OCI-LY3 (cell line): ENCODE measurements at regions not wholly inside any gene's neighbourhood (a gene's known extent, or its start where the extent isn't known, plus 50 kb on each side); places are given as distances from the start of the nearest gene placed in this dataset.

Source experiments
- H2AFZ ChIP-seq: fragments of 200-600, 300-600 bp; shearing (Covaris generic); 2 replicates; pipeline ENCODE4 v1.6.0; 2014; ENCODE audit warnings: antibody characterized with exemption, low read depth, low read length
- H3K27ac ChIP-seq: fragments of 200-600, 300-600 bp; sonication (generic); 2 replicates; pipeline ENCODE4 v1.5.1; 2014; ENCODE audit warnings: mild to moderate bottlenecking, low read length, moderate library complexity, mixed read lengths
- H3K27me3 ChIP-seq: fragments of 200-600, 300-600 bp; sonication (generic); 2 replicates; pipeline ENCODE4 v1.6.1; 2014; ENCODE audit warnings: low read depth, low read length, mixed read lengths
- H3K36me3 ChIP-seq: fragments of 200-600, 300-600 bp; sonication (generic); replicated peaks from 2 replicates; pipeline ENCODE3; 2014; ENCODE audit warnings: low read depth, low read length, mixed read lengths
- H3K4me1 ChIP-seq: fragments of 300-600, 200-600 bp; sonication (generic); 2 replicates; pipeline ENCODE4 v1.6.1; 2014; ENCODE audit warnings: low read length, mixed read lengths
- H3K4me2 ChIP-seq: fragments of 200-600, 300-600 bp; sonication (generic); 2 replicates; pipeline ENCODE4 v1.6.1; 2014; ENCODE audit warnings: low read length, mixed read lengths
- H3K4me3 ChIP-seq: fragments of 300-600, 200-600 bp; sonication (generic); 2 replicates; pipeline ENCODE4 v1.5.1; 2014; ENCODE audit warnings: antibody characterized with exemption, mild to moderate bottlenecking, low read length, moderate library complexity
- H3K79me2 ChIP-seq: fragments of 300-600, 200-600 bp; shearing (Covaris generic); 2 replicates; pipeline ENCODE4 v1.6.1; 2014; ENCODE audit warnings: mild to moderate bottlenecking, low read length, mixed read lengths
- H3K9ac ChIP-seq: fragments of 300-600, 200-600 bp; shearing (Covaris generic); 2 replicates; pipeline ENCODE4 v1.6.0; 2014; ENCODE audit warnings: mild to moderate bottlenecking, low read length, moderate library complexity
- H3K9me3 ChIP-seq: fragments of 200-600, 300-600 bp; shearing (Covaris generic); 2 replicates; pipeline ENCODE4 v1.6.1; 2014; ENCODE audit warnings: low read length, mixed read lengths; ENCODE audit not compliant: insufficient read depth
- H4K20me1 ChIP-seq: fragments of 200-600, 300-600 bp; sonication (generic); 2 replicates; pipeline ENCODE4 v1.6.1; 2016; ENCODE audit warnings: low read length, mixed read lengths; ENCODE audit not compliant: insufficient read depth
- CTCF ChIP-seq: fragments of 200-600, 300-600 bp; sonication (generic); IDR thresholded peaks from 2 replicates; pipeline ENCODE4 v1.5.1; 2014; ENCODE audit warnings: antibody characterized with exemption, low read length, low read depth
- EZH2phosphoT487 ChIP-seq: fragments of 200-600 bp; shearing (Covaris generic); IDR thresholded peaks from 2 replicates; pipeline ENCODE4 v1.6.1; 2018; ENCODE audit warnings: antibody characterized with exemption, mixed run types, low read depth

GRCh38 chrX:45773572-45773971, 572.9 kb upstream of the DIPK2B start:
- no peaks in the 10 kb centered on the region for H4K20me1 ChIP-seq
- no peak overlapping the region for H3K27ac ChIP-seq
- H3K9ac ChIP-seq: no peak overlapping the region
- H3K9me3 ChIP-seq: no peaks in the 10 kb centered on the region
- H3K4me1 ChIP-seq: peaks cover 23% of the 10 kb centered on the region
- no peak overlapping the region for H2AFZ ChIP-seq
- H3K36me3 ChIP-seq: no peaks in the 10 kb centered on the region
- H3K27me3 ChIP-seq: no peaks in the 10 kb centered on the region
- no peak overlapping the region for H3K4me2 ChIP-seq
- H3K79me2 ChIP-seq: peaks cover 34% of the 10 kb centered on the region
- no peak for TF ChIP-seq EZH2phosphoT487
- no peak for TF ChIP-seq CTCF
- no peak overlapping the region for H3K4me3 ChIP-seq

GRCh38 chrX:45771560-45772340, 571.1 kb upstream of the DIPK2B start:
- H3K27ac ChIP-seq: peak overlapping the region; percentile 96
- H3K79me2 ChIP-seq: peaks cover 53% of the 10 kb centered on the region
- H3K27me3 ChIP-seq: no peaks in the 10 kb centered on the region
- no peak for TF ChIP-seq EZH2phosphoT487
- TF ChIP-seq CTCF: no peak
- H3K4me1 ChIP-seq: peaks cover 23% of the 10 kb centered on the region
- peak overlapping the region; percentile 86 for H2AFZ ChIP-seq
- H3K9me3 ChIP-seq: no peaks in the 10 kb centered on the region
- H3K4me2 ChIP-seq: peak overlapping the region; percentile 97
- H4K20me1 ChIP-seq: no peaks in the 10 kb centered on the region; the same call in 1 of the 2 replicates
- peaks cover 16% of the 10 kb centered on the region for H3K36me3 ChIP-seq
- peak overlapping the region; percentile 88 for H3K4me3 ChIP-seq
- peak overlapping the region; percentile 83 for H3K9ac ChIP-seq

- H3K4me2 ChIP-seq: peak overlapping the region; percentile 97
- no peaks in the 10 kb centered on the region for H3K9me3 ChIP-seq
- peaks cover 16% of the 10 kb centered on the region for H3K36me3 ChIP-seq
- peak overlapping the region; percentile 86 for H2AFZ ChIP-seq
- H4K20me1 ChIP-seq: no peaks in the 10 kb centered on the region; the same call in 1 of the 2 replicates
- H3K27ac ChIP-seq: peak overlapping the region; percentile 96
- peaks cover 59% of the 10 kb centered on the region for H3K79me2 ChIP-seq
- H3K4me3 ChIP-seq: peak overlapping the region; percentile 88
- no peaks in the 10 kb centered on the region for H3K27me3 ChIP-seq
- TF ChIP-seq EZH2phosphoT487 (no peak), CTCF (no peak)
- H3K9ac ChIP-seq: peak overlapping the region; percentile 83
- H3K4me1 ChIP-seq: peaks cover 23% of the 10 kb centered on the region
Measured at GRCh38 chrX:45771114-45771513, 570.4 kb upstream of the DIPK2B start.

GRCh38 chrX:45769761-45770582, 569.3 kb upstream of the DIPK2B start:
- Histone ChIP-seq H4K20me1 (no peaks in the 10 kb centered on the region; the same call in 1 of the 2 replicates), H2AFZ (no peak overlapping the region; the same call in 1 of the 2 replicates), H3K4me3 (peak overlapping the region; percentile 88), H3K27me3 (no peaks in the 10 kb centered on the region), H3K4me1 (peaks cover 32% of the 10 kb centered on the region), H3K36me3 (peaks cover 16% of the 10 kb centered on the region), H3K4me2 (peak overlapping the region; percentile 97), H3K27ac (peak overlapping the region; percentile 96), H3K79me2 (peaks cover 70% of the 10 kb centered on the region), H3K9me3 (no peaks in the 10 kb centered on the region), H3K9ac (peak overlapping the region; percentile 83)
- TF ChIP-seq EZH2phosphoT487: no peak
